ENCODE measurements at regions not wholly inside any gene's neighbourhood (a gene's known extent, or its start where the extent isn't known, plus 50 kb on each side); places are given as distances from the start of the nearest gene placed in this dataset.

DNA sequence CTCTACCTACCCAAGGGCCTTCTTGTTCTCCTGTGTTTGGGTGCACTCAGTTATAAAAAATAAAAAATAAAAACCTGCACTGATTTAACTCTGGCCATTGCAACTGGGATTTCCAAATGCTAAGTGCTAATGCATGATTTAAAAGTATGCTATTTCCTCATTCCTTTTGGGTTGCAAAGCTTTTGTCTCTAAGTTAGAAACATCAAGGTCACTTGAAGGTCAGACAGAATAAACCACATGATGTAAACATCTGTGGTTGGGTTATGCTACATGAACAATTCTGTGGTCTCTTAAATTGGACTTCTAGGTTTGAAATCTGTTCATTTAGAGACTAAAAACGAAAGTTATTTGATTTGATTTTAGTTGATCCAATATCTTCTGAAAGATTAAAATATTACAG is 1547.4 kb upstream of the TENM3 start:
- H3K4me2 ChIP-seq (ENCODE audit: low read depth, low read length) = no peak overlapping the region

More for the DNA sequence above, 1547.4 kb upstream of the TENM3 start:
- ATAC-seq (ENCODE audit: low read depth) = peak; percentile 85
- Histone ChIP-seq H3K23ac (ENCODE audit: low read depth, low read length) (no peak overlapping the region), H3K14ac (replicated peaks; ENCODE audit: low read depth, low read length) (no peak overlapping the region), H3K9ac (ENCODE audit: low read depth, low read length) (no peak overlapping the region), H3K9me3 (ENCODE audit: control insufficient read depth, insufficient read depth, low read length) (no peaks in the 10 kb centered on the region; the same call in 1 of the 2 replicates), H3K36me3 (ENCODE audit: control insufficient read depth, insufficient read depth, low read length) (no peaks in the 10 kb centered on the region), H3K27ac (ENCODE audit: insufficient read depth, low read length) (no peak overlapping the region), H3K4me1 (ENCODE audit: control insufficient read depth, insufficient read depth, low read length) (no peaks in the 10 kb centered on the region), H3K4ac (ENCODE audit: low read depth, low read length) (no peak overlapping the region), H3K56ac (ENCODE audit: extremely low read depth, insufficient read depth, low read length) (no peak overlapping the region), H2BK120ac (ENCODE audit: low read depth, low read length) (peak overlapping the region; percentile 11; the same call in 1 of the 2 replicates), H3K27me3 (ENCODE audit: control insufficient read depth, insufficient read depth, low read length) (no peaks in the 10 kb centered on the region), H2AK5ac (ENCODE audit: low read depth, low read length) (no peak overlapping the region), H3K79me1 (ENCODE audit: low read depth in 1 of 2, low read length in 2 of 2) (no peaks in the 10 kb centered on the region), H2BK5ac (ENCODE audit: low read depth, low read length, poor library complexity, severe bottlenecking) (no peak overlapping the region), H2AK9ac (replicated peaks; ENCODE audit: low read depth, low read length, poor library complexity) (no peak overlapping the region), H3K9me1 (ENCODE audit: insufficient read depth, low read length) (no peaks in the 10 kb centered on the region), H2BK15ac (ENCODE audit: low read depth, low read length) (no peak overlapping the region), H4K5ac (ENCODE audit: low read depth, low read length) (no peak overlapping the region), H4K20me1 (ENCODE audit: insufficient read depth, low read length) (no peaks in the 10 kb centered on the region), H3K18ac (ENCODE audit: low read depth, low read length) (no peak overlapping the region), H4K8ac (ENCODE audit: low read depth in 2 of 2, low read length in 2 of 2) (no peak overlapping the region), H3K4me3 (ENCODE audit: insufficient read depth, low read depth, low read length) (no peak overlapping the region), H2BK20ac (ENCODE audit: low read depth, low read length) (peak overlapping the region; percentile 61; the same call in 1 of the 2 replicates), H4K91ac (ENCODE audit: insufficient read depth, low read depth, low read length) (no peak overlapping the region), H2AFZ (replicated peaks; ENCODE audit: low read length, poor library complexity) (no peak overlapping the region)
- POLR2A ChIA-PET (ENCODE audit: unreplicated experiment) = interaction anchor here (0.5 kb wide), 1 partner anchor 28 kb away, joined by 5 read pairs; no protein-coding TSS in a partner anchor
- dilution Hi-C loops (cut with HindIII; ENCODE audit: low sequenced_read_pairs, unreplicated experiment) = no loop called here
- in situ Hi-C loops (cut with MboI; ENCODE audit: low sequenced_read_pairs) = loop anchor here (25.0 kb wide), 1 partner anchor 841 kb away; no protein-coding TSS in a partner anchor
- BruUV-seq (replicated peaks) = no TSS peak
- intact Hi-C loops (cut with micrococcal nuclease) = no loop called here
- DNase-seq = peak; percentile 97
- TF ChIP-seq FOS (IDR thresholded peaks at IDR 0.05; ENCODE audit: low read depth, low read length) (0 out of 2 replicates have a peak, but pooled peaks have one; percentile 26), SMC3 (IDR thresholded peaks at IDR 0.05; ENCODE audit: low read depth, low read length) (no peak), CEBPB (IDR thresholded peaks at IDR 0.05; ENCODE audit: low read depth, low read length) (peak; percentile 60)
- CTCF ChIA-PET = interaction anchor here (0.8 to 1.8 kb wide), 2 partner anchors 16 to 31 kb away, joined by 4 read pairs; no protein-coding TSS in a partner anchor
- no CpG with 5 or more reads among the region's 1 CpG for WGBS, 2 experiments (ENCODE audit: extremely low coverage in 2 of 2, insufficient read length in 1 of 2)

Data from IMR-90 (cell line).